A549 (cell line): ENCODE measurements at regions not wholly inside any gene's neighbourhood (a gene's known extent, or its start where the extent isn't known, plus 50 kb on each side); places are given as distances from the start of the nearest gene placed in this dataset.

ENCODE experiments used
- CEBPB ChIP-seq, 2 experiments: fragments of >200 bp in 1 of 2; sonication (Bioruptor Twin) in 1 of 2; formaldehyde crosslinking in 1 of 2; IDR thresholded peaks; 2 replicates each; pipeline ENCODE4 v1.6.1; 2012 to 2016
- CHD2 ChIP-seq: fragments of 150-350 bp; IDR thresholded peaks from 2 replicates; pipeline ENCODE4 v1.6.1; 2014; ENCODE audit warnings: low read length; ENCODE audit not compliant: partially characterized antibody
- CHD4 ChIP-seq: fragments of 200-600 bp; sonication (generic); IDR thresholded peaks from 2 replicates; pipeline ENCODE4 v1.6.1; 2016; ENCODE audit warnings: antibody characterized with exemption, mild to moderate bottlenecking, borderline replicate concordance
- KDM5A ChIP-seq: fragments of 200-600 bp; sonication (generic); IDR thresholded peaks from 2 replicates; pipeline ENCODE4 v1.6.1; 2016; ENCODE audit warnings: antibody characterized with exemption, mild to moderate bottlenecking
- PHF8 ChIP-seq: fragments of 200-600 bp; sonication (generic); IDR thresholded peaks from 2 replicates; pipeline ENCODE4 v1.6.1; 2016; ENCODE audit warnings: low read depth, mild to moderate bottlenecking, antibody characterized with exemption, moderate library complexity, borderline replicate concordance
- POLR2A ChIP-seq: IDR thresholded peaks from 2 replicates; pipeline ENCODE4 v1.6.1; 2012; ENCODE audit warnings: mild to moderate bottlenecking, low read length
- SREBF2 ChIP-seq: fragments of 450-650 bp; IDR thresholded peaks from 2 replicates; pipeline ENCODE4 v1.6.1; 2014; ENCODE audit warnings: mild to moderate bottlenecking, moderate library complexity
- TF ChIP-seq, protein P1 (sequence below): fragments of >200 bp; sonication (Bioruptor Twin); formaldehyde crosslinking; IDR thresholded peaks from 3 replicates; pipeline ENCODE4 v1.5.1; 2016
- TF ChIP-seq, protein P2 (sequence below): fragments of 200-600 bp; sonication (generic); IDR thresholded peaks from 2 replicates; pipeline ENCODE4 v1.6.1; 2016; ENCODE audit warnings: antibody characterized with exemption, mild to moderate bottlenecking, moderate library complexity

DNA sequence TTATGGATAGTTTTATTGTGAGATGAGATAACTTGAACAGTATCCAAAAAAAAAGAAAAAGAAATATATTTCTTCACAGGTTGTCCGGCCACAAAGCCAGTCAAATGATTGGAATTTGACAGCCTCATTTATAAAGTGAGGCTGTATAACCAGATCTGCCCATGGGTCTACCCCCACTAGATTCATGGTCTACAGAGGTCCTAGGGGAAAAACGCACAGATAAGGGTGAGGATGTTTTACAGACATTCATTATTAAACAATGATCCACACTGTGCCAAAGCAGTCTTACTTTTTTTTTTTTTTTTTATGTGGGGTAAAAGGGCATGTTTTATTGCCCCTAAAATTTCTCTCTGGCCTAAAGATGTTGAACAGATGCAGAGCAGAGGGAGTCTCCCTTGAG lies 1503.0 kb upstream of the CDH8 start:
- TF ChIP-seq, protein P1, sequence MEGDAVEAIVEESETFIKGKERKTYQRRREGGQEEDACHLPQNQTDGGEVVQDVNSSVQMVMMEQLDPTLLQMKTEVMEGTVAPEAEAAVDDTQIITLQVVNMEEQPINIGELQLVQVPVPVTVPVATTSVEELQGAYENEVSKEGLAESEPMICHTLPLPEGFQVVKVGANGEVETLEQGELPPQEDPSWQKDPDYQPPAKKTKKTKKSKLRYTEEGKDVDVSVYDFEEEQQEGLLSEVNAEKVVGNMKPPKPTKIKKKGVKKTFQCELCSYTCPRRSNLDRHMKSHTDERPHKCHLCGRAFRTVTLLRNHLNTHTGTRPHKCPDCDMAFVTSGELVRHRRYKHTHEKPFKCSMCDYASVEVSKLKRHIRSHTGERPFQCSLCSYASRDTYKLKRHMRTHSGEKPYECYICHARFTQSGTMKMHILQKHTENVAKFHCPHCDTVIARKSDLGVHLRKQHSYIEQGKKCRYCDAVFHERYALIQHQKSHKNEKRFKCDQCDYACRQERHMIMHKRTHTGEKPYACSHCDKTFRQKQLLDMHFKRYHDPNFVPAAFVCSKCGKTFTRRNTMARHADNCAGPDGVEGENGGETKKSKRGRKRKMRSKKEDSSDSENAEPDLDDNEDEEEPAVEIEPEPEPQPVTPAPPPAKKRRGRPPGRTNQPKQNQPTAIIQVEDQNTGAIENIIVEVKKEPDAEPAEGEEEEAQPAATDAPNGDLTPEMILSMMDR, result no peak
- TF ChIP-seq POLR2A, result no peak
- TF ChIP-seq PHF8, result no peak
- no peak for TF ChIP-seq CEBPB (IDR thresholded peaks at IDR 0.05)
- TF ChIP-seq, protein P2, sequence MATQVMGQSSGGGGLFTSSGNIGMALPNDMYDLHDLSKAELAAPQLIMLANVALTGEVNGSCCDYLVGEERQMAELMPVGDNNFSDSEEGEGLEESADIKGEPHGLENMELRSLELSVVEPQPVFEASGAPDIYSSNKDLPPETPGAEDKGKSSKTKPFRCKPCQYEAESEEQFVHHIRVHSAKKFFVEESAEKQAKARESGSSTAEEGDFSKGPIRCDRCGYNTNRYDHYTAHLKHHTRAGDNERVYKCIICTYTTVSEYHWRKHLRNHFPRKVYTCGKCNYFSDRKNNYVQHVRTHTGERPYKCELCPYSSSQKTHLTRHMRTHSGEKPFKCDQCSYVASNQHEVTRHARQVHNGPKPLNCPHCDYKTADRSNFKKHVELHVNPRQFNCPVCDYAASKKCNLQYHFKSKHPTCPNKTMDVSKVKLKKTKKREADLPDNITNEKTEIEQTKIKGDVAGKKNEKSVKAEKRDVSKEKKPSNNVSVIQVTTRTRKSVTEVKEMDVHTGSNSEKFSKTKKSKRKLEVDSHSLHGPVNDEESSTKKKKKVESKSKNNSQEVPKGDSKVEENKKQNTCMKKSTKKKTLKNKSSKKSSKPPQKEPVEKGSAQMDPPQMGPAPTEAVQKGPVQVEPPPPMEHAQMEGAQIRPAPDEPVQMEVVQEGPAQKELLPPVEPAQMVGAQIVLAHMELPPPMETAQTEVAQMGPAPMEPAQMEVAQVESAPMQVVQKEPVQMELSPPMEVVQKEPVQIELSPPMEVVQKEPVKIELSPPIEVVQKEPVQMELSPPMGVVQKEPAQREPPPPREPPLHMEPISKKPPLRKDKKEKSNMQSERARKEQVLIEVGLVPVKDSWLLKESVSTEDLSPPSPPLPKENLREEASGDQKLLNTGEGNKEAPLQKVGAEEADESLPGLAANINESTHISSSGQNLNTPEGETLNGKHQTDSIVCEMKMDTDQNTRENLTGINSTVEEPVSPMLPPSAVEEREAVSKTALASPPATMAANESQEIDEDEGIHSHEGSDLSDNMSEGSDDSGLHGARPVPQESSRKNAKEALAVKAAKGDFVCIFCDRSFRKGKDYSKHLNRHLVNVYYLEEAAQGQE, result no peak
- no peak for TF ChIP-seq SREBF2
- TF ChIP-seq CHD4, result no peak
- no peak for TF ChIP-seq CHD2
- no peak for TF ChIP-seq KDM5A
